ENCODE measurements at regions not wholly inside any gene's neighbourhood (a gene's known extent, or its start where the extent isn't known, plus 50 kb on each side); places are given as distances from the start of the nearest gene placed in this dataset.

DNA sequence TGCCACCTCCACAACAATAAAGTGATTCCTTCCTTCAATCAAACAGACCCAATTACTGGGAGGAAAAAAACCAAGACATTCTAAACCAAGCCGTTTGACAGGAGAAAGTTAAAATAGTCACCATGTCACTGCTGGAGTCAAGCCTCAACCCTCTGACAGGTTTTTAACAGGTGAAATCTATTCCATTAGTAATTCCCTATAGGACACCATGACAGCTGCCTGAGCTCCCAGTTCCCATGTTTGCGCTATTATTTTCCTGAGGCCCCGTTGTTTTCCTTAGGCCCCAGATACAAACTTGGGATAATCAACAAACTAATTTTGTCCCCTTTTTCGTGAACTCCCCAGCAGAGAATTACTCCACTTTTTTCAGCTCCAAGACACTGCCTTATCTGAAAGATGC is 113.9 kb downstream of the ARL5B start:
- TF ChIP-seq, protein P1, sequence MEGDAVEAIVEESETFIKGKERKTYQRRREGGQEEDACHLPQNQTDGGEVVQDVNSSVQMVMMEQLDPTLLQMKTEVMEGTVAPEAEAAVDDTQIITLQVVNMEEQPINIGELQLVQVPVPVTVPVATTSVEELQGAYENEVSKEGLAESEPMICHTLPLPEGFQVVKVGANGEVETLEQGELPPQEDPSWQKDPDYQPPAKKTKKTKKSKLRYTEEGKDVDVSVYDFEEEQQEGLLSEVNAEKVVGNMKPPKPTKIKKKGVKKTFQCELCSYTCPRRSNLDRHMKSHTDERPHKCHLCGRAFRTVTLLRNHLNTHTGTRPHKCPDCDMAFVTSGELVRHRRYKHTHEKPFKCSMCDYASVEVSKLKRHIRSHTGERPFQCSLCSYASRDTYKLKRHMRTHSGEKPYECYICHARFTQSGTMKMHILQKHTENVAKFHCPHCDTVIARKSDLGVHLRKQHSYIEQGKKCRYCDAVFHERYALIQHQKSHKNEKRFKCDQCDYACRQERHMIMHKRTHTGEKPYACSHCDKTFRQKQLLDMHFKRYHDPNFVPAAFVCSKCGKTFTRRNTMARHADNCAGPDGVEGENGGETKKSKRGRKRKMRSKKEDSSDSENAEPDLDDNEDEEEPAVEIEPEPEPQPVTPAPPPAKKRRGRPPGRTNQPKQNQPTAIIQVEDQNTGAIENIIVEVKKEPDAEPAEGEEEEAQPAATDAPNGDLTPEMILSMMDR (IDR thresholded peaks at IDR 0.05) = no peak
- TF ChIP-seq EZH2 (IDR thresholded peaks at IDR 0.05; ENCODE audit: borderline replicate concordance, insufficient read depth, low read depth, low read length, poor library complexity, severe bottlenecking) = no peak
